ENCODE measurements at regions not wholly inside any gene's neighbourhood (a gene's known extent, or its start where the extent isn't known, plus 50 kb on each side); places are given as distances from the start of the nearest gene placed in this dataset.

DNA sequence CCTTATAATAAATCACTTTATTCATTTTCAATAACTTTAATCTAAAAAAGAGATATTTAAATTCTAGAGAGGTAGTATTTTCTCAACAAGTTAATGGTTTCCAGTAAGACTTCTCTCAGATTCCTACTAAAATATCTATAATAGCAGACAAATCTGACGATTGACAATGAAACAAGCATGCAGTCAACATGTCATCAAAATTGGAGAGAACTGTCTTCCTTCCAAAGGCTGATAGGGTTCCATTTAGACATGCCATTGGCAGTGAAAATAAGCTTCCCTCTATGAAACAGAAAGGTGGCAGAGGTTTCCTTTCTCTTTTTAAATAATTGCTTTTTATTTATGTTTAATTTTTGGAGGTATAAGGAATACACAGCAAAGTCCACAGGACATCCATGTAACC, 217.1 kb downstream of the POM121L12 start:
- Histone ChIP-seq H4K20me1 (replicated peaks; ENCODE audit: control insufficient read depth, insufficient read depth, low read length) (no peaks in the 10 kb centered on the region), H3K27ac (ENCODE audit: extremely low read depth, low read depth, low read length) (no peak overlapping the region), H3K9me1 (ENCODE audit: control insufficient read depth, insufficient read depth, low read length) (no peaks in the 10 kb centered on the region), H2AFZ (ENCODE audit: low read depth, low read length) (no peak overlapping the region), H3K9me3 (replicated peaks; ENCODE audit: control insufficient read depth, insufficient read depth, low read depth, low read length) (no peaks in the 10 kb centered on the region), H3K9ac (ENCODE audit: insufficient read depth in 1 of 2, low read depth in 2 of 2, low read length in 2 of 2) (no peak overlapping the region), H3K4me2 (ENCODE audit: insufficient read depth, low read length) (no peak overlapping the region), H3K4me3 (no peak overlapping the region), H3K79me2 (ENCODE audit: control insufficient read depth, insufficient read depth, low read length) (no peaks in the 10 kb centered on the region), H3K36me3 (ENCODE audit: control insufficient read depth, insufficient read depth, low read length) (no peaks in the 10 kb centered on the region), H3K4me1 (replicated peaks in 1 of 2; ENCODE audit: control insufficient read depth in 2 of 2, insufficient read depth in 2 of 2, low read length in 2 of 2) (no peaks in the 10 kb centered on the region), H3K27me3 (ENCODE audit: control insufficient read depth in 2 of 2, insufficient read depth in 2 of 2, low read length in 2 of 2) (no peaks in the 10 kb centered on the region)
- ChIA-PET CTCF (ENCODE audit: low intra/inter-chr PET ratio) (no interaction called here), POLR2A (no interaction called here)
- FAIRE-seq (no peak), DNase-seq (ENCODE audit: extremely low read depth in 1 of 4, low spot score in 3 of 4) (no peak), ATAC-seq (no peak)
- in situ Hi-C loops (cut with MboI), result no loop called here
- BruUV-seq (replicated peaks), result no TSS peak
- 0% methylated on average over 1 of the region's 1 CpG for WGBS (ENCODE audit: insufficient coverage, low coverage, missing lambda C conversion rate)
- intact Hi-C loops (cut with micrococcal nuclease), result no loop called here
- TF ChIP-seq PTRF (tag; IDR thresholded peaks at IDR 0.05) (no peak), GABPB1 (CRISPR knock-in tag; IDR thresholded peaks at IDR 0.05) (no peak), MTA1 (IDR thresholded peaks at IDR 0.05; ENCODE audit: borderline replicate concordance) (no peak), NFIC (IDR thresholded peaks at IDR 0.05) (no peak), HMG20B (CRISPR knock-in tag; IDR thresholded peaks at IDR 0.05) (no peak), POLR2AphosphoS2 (IDR thresholded peaks at IDR 0.05; ENCODE audit: low read length) (no peak), RBM39 (optimal IDR thresholded peaks at IDR 0.05; ENCODE audit: low read depth, low read length) (no peak), ZNF586 (CRISPR knock-in tag; conservative IDR thresholded peaks at IDR 0.05) (no peak), CAMTA2 (CRISPR knock-in tag; conservative IDR thresholded peaks at IDR 0.05) (no peak), MAFG (tag; conservative IDR thresholded peaks at IDR 0.05) (no peak), ZNF707 (CRISPR knock-in tag; conservative IDR thresholded peaks at IDR 0.05) (no peak), ZNF324 (CRISPR knock-in tag; IDR thresholded peaks at IDR 0.05) (no peak), SRSF9 (IDR thresholded peaks at IDR 0.05; ENCODE audit: borderline replicate concordance, low read depth, low read length) (no peak)
- TF ChIP-seq, protein P1, sequence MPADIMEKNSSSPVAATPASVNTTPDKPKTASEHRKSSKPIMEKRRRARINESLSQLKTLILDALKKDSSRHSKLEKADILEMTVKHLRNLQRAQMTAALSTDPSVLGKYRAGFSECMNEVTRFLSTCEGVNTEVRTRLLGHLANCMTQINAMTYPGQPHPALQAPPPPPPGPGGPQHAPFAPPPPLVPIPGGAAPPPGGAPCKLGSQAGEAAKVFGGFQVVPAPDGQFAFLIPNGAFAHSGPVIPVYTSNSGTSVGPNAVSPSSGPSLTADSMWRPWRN (IDR thresholded peaks at IDR 0.05; ENCODE audit: low read depth), result no peak
- TF ChIP-seq, protein P2, sequence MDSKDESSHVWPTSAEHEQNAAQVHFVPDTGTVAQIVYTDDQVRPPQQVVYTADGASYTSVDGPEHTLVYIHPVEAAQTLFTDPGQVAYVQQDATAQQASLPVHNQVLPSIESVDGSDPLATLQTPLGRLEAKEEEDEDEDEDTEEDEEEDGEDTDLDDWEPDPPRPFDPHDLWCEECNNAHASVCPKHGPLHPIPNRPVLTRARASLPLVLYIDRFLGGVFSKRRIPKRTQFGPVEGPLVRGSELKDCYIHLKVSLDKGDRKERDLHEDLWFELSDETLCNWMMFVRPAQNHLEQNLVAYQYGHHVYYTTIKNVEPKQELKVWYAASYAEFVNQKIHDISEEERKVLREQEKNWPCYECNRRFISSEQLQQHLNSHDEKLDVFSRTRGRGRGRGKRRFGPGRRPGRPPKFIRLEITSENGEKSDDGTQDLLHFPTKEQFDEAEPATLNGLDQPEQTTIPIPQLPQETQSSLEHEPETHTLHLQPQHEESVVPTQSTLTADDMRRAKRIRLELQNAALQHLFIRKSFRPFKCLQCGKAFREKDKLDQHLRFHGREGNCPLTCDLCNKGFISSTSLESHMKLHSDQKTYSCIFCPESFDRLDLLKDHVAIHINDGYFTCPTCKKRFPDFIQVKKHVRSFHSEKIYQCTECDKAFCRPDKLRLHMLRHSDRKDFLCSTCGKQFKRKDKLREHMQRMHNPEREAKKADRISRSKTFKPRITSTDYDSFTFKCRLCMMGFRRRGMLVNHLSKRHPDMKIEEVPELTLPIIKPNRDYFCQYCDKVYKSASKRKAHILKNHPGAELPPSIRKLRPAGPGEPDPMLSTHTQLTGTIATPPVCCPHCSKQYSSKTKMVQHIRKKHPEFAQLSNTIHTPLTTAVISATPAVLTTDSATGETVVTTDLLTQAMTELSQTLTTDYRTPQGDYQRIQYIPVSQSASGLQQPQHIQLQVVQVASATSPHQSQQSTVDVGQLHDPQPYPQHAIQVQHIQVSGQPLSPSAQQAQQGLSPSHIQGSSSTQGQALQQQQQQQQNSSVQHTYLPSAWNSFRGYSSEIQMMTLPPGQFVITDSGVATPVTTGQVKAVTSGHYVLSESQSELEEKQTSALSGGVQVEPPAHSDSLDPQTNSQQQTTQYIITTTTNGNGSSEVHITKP (IDR thresholded peaks at IDR 0.05; ENCODE audit: partially characterized antibody), result no peak
- TF ChIP-seq, protein P3, sequence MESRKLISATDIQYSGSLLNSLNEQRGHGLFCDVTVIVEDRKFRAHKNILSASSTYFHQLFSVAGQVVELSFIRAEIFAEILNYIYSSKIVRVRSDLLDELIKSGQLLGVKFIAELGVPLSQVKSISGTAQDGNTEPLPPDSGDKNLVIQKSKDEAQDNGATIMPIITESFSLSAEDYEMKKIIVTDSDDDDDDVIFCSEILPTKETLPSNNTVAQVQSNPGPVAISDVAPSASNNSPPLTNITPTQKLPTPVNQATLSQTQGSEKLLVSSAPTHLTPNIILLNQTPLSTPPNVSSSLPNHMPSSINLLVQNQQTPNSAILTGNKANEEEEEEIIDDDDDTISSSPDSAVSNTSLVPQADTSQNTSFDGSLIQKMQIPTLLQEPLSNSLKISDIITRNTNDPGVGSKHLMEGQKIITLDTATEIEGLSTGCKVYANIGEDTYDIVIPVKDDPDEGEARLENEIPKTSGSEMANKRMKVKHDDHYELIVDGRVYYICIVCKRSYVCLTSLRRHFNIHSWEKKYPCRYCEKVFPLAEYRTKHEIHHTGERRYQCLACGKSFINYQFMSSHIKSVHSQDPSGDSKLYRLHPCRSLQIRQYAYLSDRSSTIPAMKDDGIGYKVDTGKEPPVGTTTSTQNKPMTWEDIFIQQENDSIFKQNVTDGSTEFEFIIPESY (CRISPR knock-in tag; IDR thresholded peaks at IDR 0.05), result no peak
- TF ChIP-seq, protein P4, sequence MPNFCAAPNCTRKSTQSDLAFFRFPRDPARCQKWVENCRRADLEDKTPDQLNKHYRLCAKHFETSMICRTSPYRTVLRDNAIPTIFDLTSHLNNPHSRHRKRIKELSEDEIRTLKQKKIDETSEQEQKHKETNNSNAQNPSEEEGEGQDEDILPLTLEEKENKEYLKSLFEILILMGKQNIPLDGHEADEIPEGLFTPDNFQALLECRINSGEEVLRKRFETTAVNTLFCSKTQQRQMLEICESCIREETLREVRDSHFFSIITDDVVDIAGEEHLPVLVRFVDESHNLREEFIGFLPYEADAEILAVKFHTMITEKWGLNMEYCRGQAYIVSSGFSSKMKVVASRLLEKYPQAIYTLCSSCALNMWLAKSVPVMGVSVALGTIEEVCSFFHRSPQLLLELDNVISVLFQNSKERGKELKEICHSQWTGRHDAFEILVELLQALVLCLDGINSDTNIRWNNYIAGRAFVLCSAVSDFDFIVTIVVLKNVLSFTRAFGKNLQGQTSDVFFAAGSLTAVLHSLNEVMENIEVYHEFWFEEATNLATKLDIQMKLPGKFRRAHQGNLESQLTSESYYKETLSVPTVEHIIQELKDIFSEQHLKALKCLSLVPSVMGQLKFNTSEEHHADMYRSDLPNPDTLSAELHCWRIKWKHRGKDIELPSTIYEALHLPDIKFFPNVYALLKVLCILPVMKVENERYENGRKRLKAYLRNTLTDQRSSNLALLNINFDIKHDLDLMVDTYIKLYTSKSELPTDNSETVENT (CRISPR knock-in tag; IDR thresholded peaks at IDR 0.05), result no peak
